Ovary (tissue), 7 donors: ENCODE measurements at regions not wholly inside any gene's neighbourhood (a gene's known extent, or its start where the extent isn't known, plus 50 kb on each side); places are given as distances from the start of the nearest gene placed in this dataset.
A peak's percentile ranks its signal among the peaks of the same experiment; 100 is the strongest.
"Not testable (repeated sequence)": the region's sequence is repeated elsewhere in the genome, so short reads cannot be mapped to it uniquely, and the experiment has no call there.

Experiments used
- DNase-seq, 5 donors: peaks; one replicate each; pipeline ENCODE4 v3.0.0-alpha.2; 2019 to 2020
- H3K27ac ChIP-seq, 2 donors: fragments of 200-600 bp; one replicate each; pipeline versions ENCODE4 v1.5.1 to v1.8.0; 2019 to 2022
- H3K27me3 ChIP-seq: fragments of 200-600 bp; one replicate; pipeline ENCODE4 v1.8.0; 2022
- H3K36me3 ChIP-seq: fragments of 200-600 bp; sonication (generic); one replicate; pipeline ENCODE4 v1.5.1; 2019
- H3K4me1 ChIP-seq: one replicate; pipeline ENCODE4 v1.8.1; 2013; ENCODE audit warnings: mild to moderate bottlenecking, moderate library complexity; ENCODE audit not compliant: insufficient read depth
- H3K4me3 ChIP-seq: fragments of 200-600 bp; sonication (generic); one replicate; pipeline ENCODE4 v1.5.1; 2017
- H3K9me3 ChIP-seq, 2 donors: fragments of 200-600 bp in 1 of 2; sonication (generic) in 1 of 2; one replicate each; pipeline versions ENCODE4 v1.5.1 to v1.8.1; 2013 to 2019; ENCODE audit warnings: mild to moderate bottlenecking in 1 of 2, moderate library complexity in 1 of 2
- POLR2A ChIP-seq: fragments of 450-650 bp; IDR thresholded peaks from one replicate; pipeline ENCODE4 v1.6.1; 2017; ENCODE audit warnings: antibody characterized with exemption, mild to moderate bottlenecking, moderate library complexity
- WGBS, 3 donors: extraction: QIAGEN DNeasy Blood & Tissue Kit in 1 of 3; methylation state at CpG; one replicate each; pipeline versions ENCODE4 v1.1.5 to v1.1.7; 2013 to 2017; 5-methylcytosine and 5-hydroxymethylcytosine counted together
- intact Hi-C, 4 donors: fragments of 100-400 bp; cut with DNase I; formaldehyde crosslinking; loops; one replicate each; pipeline versions ENCODE4 v1.11.0 to v1.15.1; 2022 to 2023
- donor health status: DM: no; HTN: no; CAD: no; lungs with moderate emphysema.
- donor health status: DM: no; HTN: no; CAD: no.
- donor health status: Bipolar disorder and iron deficiency.
- donor health status: DM: no; HTN: no; CAD: no.
- donor health status: DM: yes; HTN: yes; CAD: no.

DNA sequence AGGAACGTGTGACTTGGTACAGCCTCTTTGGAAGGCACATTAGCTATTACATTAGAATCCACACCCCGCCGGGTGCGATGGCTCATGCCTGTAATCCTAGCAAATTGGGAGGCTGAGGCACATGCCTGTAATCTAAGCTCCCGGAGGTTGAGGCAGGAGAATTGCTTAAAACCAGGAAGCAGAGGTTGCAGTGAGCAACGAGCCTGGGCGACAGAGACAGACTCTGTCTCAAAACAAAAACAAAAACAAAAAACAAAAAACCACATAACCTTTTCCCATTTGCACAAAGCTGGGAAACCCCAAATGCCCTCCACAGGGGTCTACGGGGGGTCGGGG is 82.7 kb upstream of the METTL9 start:
- WGBS, 3 donors, result 43 to 57% (median 47%) methylated on average over 8 to 9 of the region's 9 CpGs
- H3K27me3 ChIP-seq, DNase-seq, intact Hi-C loops, H3K4me3 ChIP-seq, H3K27ac ChIP-seq, H3K36me3 ChIP-seq, H3K9me3 ChIP-seq: not testable (repeated sequence)
- H3K4me1 ChIP-seq, result peaks cover 25% of the 10 kb centered on the region

DNA sequence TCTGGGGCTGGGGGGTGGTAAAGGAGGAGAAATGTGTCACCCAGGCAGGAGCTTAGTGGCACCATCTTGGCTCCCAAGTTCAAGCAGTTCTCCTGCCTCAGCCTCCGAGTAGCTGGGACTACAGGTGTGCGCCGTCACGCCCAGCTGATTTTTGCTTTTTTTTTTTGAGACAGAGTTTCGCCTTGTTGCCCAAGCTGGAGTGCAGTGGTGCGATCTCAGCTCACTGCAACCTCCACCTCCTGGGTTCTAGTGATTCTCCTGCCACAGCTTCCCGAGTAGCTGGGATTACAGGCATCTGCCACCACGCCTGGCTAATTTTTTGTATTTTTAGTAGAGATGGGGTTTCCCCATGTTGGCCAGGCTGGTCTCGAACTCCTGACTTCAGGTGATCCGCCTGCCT is 82.1 kb upstream of the METTL9 start:
- H3K36me3 ChIP-seq, intact Hi-C loops, DNase-seq, H3K27me3 ChIP-seq, H3K9me3 ChIP-seq, H3K4me3 ChIP-seq, H3K27ac ChIP-seq: not testable (repeated sequence)
- peaks cover 21% of the 10 kb centered on the region for H3K4me1 ChIP-seq
- WGBS, 3 donors, result 79 to 87% (median 83%) methylated on average over 10 of the region's 10 CpGs

DNA sequence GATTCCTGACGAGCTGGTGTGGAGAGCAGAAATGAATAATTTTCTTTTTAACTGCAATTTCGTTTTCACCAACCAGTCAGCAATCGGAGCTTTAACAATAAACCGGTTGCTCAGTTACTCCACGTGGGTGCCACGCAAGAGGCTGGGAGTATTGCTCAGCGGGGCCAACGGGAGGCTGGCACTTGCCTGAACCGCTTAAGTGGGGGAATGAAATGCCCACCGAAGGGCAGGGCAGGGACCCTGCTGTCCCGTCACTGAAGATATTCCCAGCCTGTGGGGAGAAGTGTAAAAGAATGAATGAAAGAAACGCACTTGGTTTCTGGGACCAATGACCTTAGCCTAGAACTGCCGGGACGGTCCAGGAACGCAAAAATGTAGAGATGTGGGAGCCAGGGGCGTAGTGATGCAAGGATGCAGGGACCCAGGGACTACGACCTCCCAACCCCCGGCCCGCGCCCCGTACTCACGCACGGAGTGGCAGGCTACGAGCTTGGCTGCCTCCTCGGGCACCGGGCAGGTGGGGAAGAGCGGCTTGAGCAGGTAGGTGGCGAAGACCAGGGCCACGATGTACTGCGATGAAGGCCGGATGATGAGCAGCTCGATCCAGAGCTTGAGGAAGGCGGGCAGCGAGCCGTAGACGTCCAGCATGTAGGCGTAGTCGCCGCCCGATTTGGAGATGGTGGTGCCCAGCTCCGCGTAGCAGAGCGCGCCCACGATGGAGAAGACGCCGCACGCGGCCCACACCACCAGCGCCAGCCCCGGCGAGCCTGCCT is 79.8 kb upstream of the METTL9 start:
- WGBS, 3 donors, result 0 to 1% (median 0%) methylated on average over 27 to 51 of the region's 52 CpGs
- peak in 2 of 5 donors; percentile 28 to 60 for DNase-seq
- Histone ChIP-seq H3K4me3 (peak overlapping the region; percentile 71), H3K27ac (peak overlapping the region in 1 of 2 donors; percentile 74)
- H3K9me3 ChIP-seq, H3K27me3 ChIP-seq, H3K36me3 ChIP-seq, H3K4me1 ChIP-seq, intact Hi-C loops: not testable (repeated sequence)

DNA sequence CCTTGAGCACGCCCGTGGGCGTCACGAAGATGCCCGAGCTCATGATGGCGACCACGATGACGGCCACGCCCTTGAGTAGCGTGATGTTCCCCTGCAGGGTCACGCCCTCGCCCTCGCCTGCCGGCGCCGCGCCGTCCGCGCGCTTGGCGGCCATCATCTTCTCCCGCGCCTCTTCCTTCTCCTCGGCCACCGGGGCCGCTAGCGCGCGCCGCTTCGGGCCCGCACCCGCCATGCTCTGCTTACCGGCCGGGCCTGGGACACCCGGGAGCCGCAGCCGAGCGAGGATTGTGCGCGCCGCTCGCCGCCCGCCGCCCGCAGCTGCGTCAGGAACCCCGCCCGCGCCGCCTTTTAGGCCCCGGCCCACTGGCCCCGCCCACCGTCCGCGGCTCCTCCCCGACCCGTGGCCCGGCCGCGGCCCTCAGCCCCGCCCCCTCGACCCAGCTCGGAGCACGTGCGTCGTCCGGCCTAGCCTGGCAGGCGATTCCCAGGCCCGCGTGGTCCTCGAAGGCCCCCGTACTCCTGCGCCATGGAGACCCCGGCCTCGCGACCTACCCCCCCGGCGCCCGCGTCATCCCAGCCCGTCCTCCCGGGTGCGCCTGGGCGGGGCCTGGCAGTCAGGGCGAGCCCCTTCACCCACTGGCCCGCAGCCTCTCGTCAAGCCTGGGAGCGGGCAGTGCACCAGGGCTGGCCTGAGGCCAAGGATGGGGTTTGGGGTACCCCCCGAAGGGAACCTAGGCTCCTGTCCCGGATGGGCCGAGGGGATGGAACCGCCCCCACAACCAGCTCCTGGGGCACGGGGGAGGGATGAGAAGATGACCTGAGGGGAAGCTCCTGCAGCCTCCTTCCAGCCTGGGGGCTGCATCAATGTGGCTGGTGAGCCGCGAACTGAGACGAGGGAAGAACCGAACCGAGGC is 79.0 kb upstream of the METTL9 start:
- Histone ChIP-seq H3K4me3 (peak overlapping the region; percentile 71), H3K27ac (peak overlapping the region in 1 of 2 donors; percentile 74)
- H3K27me3 ChIP-seq, intact Hi-C loops, H3K36me3 ChIP-seq, H3K4me1 ChIP-seq, H3K9me3 ChIP-seq: not testable (repeated sequence)
- DNase-seq, result peak; percentile 97 to 100 (median 100)
- WGBS, 3 donors, result 2 to 9% (median 2%) methylated on average over 29 to 101 of the region's 101 CpGs
- peak; percentile 83 for TF ChIP-seq POLR2A

DNA sequence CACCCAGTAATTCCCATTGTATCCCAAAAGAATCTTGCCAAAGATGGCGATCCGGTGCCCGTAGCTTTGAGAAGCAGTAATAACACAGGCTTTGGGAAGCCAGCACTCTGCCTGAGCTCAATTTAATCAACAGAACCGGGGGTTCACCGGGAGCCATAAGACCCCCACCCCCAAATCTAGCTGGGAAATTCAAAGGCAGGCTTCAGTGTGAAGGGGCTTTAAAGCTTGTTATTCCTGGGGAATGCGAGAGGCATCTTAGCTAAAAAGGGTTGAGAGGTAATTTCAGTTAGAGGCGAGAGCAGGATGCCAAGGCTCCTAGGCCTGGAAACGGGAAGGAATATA is 78.4 kb upstream of the METTL9 start:
- H3K4me1 ChIP-seq, H3K27me3 ChIP-seq, H3K36me3 ChIP-seq, H3K9me3 ChIP-seq, intact Hi-C loops, H3K4me3 ChIP-seq, DNase-seq: not testable (repeated sequence)
- WGBS, 3 donors, result 42 to 48% (median 46%) methylated on average over 5 to 8 of the region's 8 CpGs
- H3K27ac ChIP-seq, result peak overlapping the region in 1 of 2 donors; percentile 74

DNA sequence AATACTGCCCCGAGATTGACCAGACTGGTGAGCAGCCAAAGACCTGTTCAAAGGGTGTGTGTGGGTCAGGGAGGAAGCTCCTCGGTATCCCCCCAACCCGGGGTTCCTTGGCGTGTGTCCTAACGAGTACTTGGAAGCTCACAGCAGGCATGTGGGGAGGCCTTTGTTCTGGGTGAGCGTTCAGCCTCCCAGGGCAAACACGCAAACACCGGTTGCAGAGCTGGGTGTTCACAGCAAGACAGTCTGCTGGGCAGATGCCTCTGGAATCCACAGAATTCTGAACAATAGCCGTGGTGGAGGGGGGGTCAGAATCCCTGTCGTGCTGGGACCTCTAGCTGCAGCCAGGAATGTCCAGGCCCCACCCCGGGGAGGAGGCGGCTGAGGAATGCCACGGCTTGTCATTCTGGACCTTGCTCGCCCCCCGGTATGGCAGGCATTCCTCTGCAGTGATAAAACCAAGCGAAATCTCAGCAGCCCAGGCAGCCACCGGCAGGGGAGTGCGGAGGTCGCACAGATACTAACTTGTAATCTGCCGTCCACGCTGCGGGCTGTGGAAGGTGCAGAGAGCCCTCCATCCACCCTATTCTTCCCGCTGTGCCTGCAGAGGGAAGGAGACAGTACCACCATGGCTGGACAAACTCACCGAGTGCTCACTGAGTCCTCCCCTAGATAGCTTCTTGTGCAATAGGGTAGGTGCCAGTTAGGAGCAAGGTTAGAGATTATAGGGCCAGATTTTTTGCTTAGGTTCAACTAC is 77.8 kb upstream of the METTL9 start:
- H3K27ac ChIP-seq, result peak overlapping the region in 1 of 2 donors; percentile 74
- H3K27me3 ChIP-seq, intact Hi-C loops, H3K9me3 ChIP-seq, H3K4me1 ChIP-seq, H3K36me3 ChIP-seq, H3K4me3 ChIP-seq: not testable (repeated sequence)
- DNase-seq, result peak; percentile 58 to 77 (median 67)
- 14 to 28% (median 16%) methylated on average over 13 to 24 of the region's 24 CpGs for whole genome bisulfite sequencing, 3 donors

DNA sequence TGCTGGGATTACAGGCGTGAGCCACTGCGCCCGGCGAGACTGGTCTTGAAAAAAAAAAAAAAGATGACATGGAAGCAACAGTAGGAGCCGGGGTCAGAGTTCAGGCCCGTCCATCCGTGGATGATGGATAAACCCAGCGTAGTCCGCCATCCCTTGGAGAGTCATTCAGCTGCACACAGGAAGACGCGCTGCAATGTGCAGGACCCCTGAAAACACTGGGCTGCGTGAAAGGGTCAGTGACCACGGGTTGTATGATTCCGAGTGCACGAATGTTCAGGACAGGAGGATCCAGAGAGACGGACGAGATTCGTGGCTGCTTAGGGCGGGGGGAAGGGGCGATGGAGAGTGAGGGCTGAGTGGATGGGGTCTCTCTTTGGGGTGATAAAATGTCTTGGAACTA is 76.5 kb upstream of the METTL9 start:
- DNase-seq, H3K4me1 ChIP-seq, H3K36me3 ChIP-seq, H3K9me3 ChIP-seq, H3K27me3 ChIP-seq, intact Hi-C loops, H3K4me3 ChIP-seq, H3K27ac ChIP-seq: not testable (repeated sequence)
- 87 to 95% (median 87%) methylated on average over 20 of the region's 20 CpGs for WGBS, 3 donors
